ENCODE measurements at regions not wholly inside any gene's neighbourhood (a gene's known extent, or its start where the extent isn't known, plus 50 kb on each side); places are given as distances from the start of the nearest gene placed in this dataset.

- TF ChIP-seq, protein P1, sequence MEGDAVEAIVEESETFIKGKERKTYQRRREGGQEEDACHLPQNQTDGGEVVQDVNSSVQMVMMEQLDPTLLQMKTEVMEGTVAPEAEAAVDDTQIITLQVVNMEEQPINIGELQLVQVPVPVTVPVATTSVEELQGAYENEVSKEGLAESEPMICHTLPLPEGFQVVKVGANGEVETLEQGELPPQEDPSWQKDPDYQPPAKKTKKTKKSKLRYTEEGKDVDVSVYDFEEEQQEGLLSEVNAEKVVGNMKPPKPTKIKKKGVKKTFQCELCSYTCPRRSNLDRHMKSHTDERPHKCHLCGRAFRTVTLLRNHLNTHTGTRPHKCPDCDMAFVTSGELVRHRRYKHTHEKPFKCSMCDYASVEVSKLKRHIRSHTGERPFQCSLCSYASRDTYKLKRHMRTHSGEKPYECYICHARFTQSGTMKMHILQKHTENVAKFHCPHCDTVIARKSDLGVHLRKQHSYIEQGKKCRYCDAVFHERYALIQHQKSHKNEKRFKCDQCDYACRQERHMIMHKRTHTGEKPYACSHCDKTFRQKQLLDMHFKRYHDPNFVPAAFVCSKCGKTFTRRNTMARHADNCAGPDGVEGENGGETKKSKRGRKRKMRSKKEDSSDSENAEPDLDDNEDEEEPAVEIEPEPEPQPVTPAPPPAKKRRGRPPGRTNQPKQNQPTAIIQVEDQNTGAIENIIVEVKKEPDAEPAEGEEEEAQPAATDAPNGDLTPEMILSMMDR (IDR thresholded peaks at IDR 0.05), result no peak
- TF ChIP-seq POLR2A (IDR thresholded peaks at IDR 0.05), result no peak
- TF ChIP-seq EP300 (IDR thresholded peaks at IDR 0.05), result no peak
Measured at GRCh38 chr1:90640325-90640724, 76.8 kb downstream of the BARHL2 start.

All from ovary (tissue), 3 donors.